Occipital lobe (tissue), 2 donors: ENCODE measurements at regions not wholly inside any gene's neighbourhood (a gene's known extent, or its start where the extent isn't known, plus 50 kb on each side); places are given as distances from the start of the nearest gene placed in this dataset. TPM values are rescaled to one million over a fixed set of nuclear protein-coding genes. Genes with fewer than 3 reads are reported as not detected.

ENCODE experiments used
- DNase-seq: peaks from one replicate; lab custom pipeline; 2025; lab: John Stamatoyannopoulos, UW
- small RNA-seq: library from RNA; depleted of rRNA; stranded (forward); fragments of <200 nt; gene quantifications from one replicate; pipeline ENCODE3, GENCODE V24; 2014

GRCh38 chr11:33417121-33417520, 159.9 kb downstream of the HIPK3 start:
- DNase-seq, result no peak

GRCh38 chr11:33413301-33413700, 156.1 kb downstream of the HIPK3 start:
- DNase-seq, result no peak

- DNase-seq, result peak; percentile 9
These were observed 155.1 kb downstream of the HIPK3 start for GRCh38 chr11:33412241-33412640.

- DNase-seq, result no peak
These were observed 154.6 kb downstream of the HIPK3 start for GRCh38 chr11:33411751-33412150.

- no peak for DNase-seq
These were observed 153.0 kb downstream of the HIPK3 start for GRCh38 chr11:33410086-33410765.

Small RNAs in the stretch of these regions (small RNA-seq; reads per million reads assigned to genes)
- not detected for gene AL133399.1
